SU-DHL-6 (cell line): ENCODE measurements at regions not wholly inside any gene's neighbourhood (a gene's known extent, or its start where the extent isn't known, plus 50 kb on each side); places are given as distances from the start of the nearest gene placed in this dataset.
"Not testable (repeated sequence)": the region's sequence is repeated elsewhere in the genome, so short reads cannot be mapped to it uniquely, and the experiment has no call there.

Experiments
- EZH2phosphoT487 ChIP-seq: fragments of 200-600 bp; sonication (generic), shearing (Covaris generic); conservative IDR thresholded peaks from 2 replicates; pipeline ENCODE4 v1.6.1; 2018; ENCODE audit warnings: mild to moderate bottlenecking, antibody characterized with exemption, low read length, moderate library complexity, mixed read lengths
- TF ChIP-seq, protein P1 (sequence below): fragments of 200-600 bp; sonication (generic); IDR thresholded peaks from one replicate; pipeline ENCODE4 v1.5.1; 2017; ENCODE audit warnings: antibody characterized with exemption, mild to moderate bottlenecking, low read length, moderate library complexity; ENCODE audit not compliant: insufficient read depth, poor library complexity, severe bottlenecking

DNA sequence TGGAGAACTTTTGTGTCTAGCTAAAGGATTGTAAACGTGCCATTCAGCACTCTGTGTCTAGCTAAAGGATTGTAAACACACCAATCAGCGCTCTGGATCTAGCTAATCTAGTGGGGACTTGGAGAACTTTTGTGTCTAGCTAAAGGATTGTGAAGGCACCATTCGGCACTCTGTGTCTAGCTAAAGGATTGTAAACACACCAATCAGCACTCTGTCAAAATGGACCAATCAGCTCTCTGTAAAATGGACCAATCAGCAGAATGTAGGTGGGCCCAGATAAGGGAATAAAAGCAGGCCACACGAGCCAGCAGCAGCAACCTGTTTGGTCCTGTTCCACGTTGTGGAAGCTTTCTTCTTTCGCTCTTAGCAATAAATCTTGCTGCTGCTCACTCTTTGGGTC, 98.4 kb upstream of the UBASH3B start:
- TF ChIP-seq, protein P1, sequence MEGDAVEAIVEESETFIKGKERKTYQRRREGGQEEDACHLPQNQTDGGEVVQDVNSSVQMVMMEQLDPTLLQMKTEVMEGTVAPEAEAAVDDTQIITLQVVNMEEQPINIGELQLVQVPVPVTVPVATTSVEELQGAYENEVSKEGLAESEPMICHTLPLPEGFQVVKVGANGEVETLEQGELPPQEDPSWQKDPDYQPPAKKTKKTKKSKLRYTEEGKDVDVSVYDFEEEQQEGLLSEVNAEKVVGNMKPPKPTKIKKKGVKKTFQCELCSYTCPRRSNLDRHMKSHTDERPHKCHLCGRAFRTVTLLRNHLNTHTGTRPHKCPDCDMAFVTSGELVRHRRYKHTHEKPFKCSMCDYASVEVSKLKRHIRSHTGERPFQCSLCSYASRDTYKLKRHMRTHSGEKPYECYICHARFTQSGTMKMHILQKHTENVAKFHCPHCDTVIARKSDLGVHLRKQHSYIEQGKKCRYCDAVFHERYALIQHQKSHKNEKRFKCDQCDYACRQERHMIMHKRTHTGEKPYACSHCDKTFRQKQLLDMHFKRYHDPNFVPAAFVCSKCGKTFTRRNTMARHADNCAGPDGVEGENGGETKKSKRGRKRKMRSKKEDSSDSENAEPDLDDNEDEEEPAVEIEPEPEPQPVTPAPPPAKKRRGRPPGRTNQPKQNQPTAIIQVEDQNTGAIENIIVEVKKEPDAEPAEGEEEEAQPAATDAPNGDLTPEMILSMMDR = not testable (repeated sequence)
- not testable (repeated sequence) for TF ChIP-seq EZH2phosphoT487
